D721Med (cell line): ENCODE measurements at regions not wholly inside any gene's neighbourhood (a gene's known extent, or its start where the extent isn't known, plus 50 kb on each side); places are given as distances from the start of the nearest gene placed in this dataset.
"Not testable (repeated sequence)": the region's sequence is repeated elsewhere in the genome, so short reads cannot be mapped to it uniquely, and the experiment has no call there.

ENCODE experiments used
- DNase-seq: peaks from one replicate; pipeline ENCODE4 v3.0.0; 2011; ENCODE audit warnings: low spot score; ENCODE audit not compliant: insufficient read length
- FAIRE-seq: peaks from 2 replicates; lab custom pipeline; 2011; peaks lifted over from hg19 to GRCh38; lab: Jason Lieb, UNC
- TF ChIP-seq, protein P1 (sequence below): IDR thresholded peaks from 2 replicates; pipeline ENCODE4 v1.5.1; 2012; ENCODE audit warnings: mild to moderate bottlenecking, control low read depth; ENCODE audit not compliant: insufficient read depth; ENCODE audit errors: missing control alignments

DNA sequence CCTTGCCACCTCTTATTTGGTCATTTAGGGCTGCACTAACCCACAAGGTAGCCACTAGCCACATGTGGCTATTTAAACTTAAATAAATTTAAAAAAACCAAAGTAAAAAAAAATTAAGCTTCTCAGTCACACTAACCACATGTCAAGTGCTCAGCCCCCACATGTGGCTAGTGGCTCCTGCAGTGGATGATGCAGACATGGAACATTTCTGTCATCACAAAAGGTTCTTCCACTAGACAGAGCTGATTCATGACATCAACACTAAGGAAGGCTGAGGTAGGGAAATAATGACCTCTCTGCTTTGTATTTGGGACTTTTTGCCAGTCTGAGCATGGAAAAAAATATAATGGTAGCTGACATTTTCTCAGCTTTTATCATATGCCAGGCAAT is 173.0 kb upstream of the FERMT1 start:
- DNase-seq = no peak
- FAIRE-seq = no peak
- TF ChIP-seq, protein P1, sequence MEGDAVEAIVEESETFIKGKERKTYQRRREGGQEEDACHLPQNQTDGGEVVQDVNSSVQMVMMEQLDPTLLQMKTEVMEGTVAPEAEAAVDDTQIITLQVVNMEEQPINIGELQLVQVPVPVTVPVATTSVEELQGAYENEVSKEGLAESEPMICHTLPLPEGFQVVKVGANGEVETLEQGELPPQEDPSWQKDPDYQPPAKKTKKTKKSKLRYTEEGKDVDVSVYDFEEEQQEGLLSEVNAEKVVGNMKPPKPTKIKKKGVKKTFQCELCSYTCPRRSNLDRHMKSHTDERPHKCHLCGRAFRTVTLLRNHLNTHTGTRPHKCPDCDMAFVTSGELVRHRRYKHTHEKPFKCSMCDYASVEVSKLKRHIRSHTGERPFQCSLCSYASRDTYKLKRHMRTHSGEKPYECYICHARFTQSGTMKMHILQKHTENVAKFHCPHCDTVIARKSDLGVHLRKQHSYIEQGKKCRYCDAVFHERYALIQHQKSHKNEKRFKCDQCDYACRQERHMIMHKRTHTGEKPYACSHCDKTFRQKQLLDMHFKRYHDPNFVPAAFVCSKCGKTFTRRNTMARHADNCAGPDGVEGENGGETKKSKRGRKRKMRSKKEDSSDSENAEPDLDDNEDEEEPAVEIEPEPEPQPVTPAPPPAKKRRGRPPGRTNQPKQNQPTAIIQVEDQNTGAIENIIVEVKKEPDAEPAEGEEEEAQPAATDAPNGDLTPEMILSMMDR = no peak

DNA sequence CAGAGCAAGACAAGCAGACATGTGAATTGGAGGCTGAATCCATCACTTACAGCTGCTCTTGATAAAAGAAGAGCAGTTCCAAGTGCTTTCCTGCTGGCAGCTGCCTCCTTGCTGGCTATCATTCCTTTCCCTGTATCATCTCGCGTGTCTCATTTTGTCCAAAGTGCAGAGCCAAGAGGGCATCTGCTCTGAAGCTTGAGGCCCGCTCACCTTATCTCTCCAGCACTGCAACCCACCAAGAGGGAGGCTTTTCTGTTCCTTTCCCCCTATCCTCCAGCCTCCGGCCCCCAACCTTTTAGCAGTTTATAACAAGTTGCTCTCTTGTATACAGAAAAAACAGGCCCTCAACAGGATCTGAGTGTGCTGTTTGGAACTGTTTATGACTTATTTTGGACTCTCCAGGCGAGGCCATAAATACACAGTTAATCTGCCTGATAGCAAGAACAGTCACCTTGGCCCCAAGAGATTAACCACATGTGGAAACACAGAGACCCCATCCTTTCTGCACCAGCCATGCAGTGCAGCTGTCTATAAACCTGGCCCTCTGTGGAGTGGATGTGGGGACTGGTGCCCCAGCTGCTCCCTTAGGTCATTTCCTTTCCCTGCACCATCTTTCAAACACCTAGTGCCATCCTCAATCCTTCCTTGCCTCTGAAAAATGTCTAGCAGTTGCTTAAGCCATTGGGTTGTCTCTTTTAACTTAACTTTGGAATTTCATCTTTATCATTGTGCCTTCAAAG is 172.5 kb upstream of the FERMT1 start:
- FAIRE-seq = no peak
- TF ChIP-seq, protein P1 = no peak
- no peak for DNase-seq

DNA sequence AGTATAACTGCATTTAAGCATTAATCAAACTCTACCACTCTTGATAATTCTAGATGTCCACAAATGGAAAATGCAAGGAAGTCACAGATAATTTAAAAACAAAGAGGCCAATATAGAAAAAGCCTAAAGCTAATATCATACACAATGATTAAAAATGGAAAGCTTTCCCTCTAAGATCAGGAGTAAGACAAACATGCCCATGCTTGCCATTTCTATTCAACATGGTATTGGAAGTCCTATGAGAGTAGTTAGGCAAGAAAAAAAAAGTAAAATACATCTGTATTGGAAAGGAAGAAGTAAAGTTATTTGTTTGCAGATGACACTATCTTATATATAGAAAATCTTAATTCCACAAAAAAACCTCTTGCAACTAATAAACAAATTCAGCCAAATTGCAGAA is 164.6 kb upstream of the FERMT1 start:
- TF ChIP-seq, protein P1 = no peak
- no peak for FAIRE-seq
- no peak for DNase-seq

DNA sequence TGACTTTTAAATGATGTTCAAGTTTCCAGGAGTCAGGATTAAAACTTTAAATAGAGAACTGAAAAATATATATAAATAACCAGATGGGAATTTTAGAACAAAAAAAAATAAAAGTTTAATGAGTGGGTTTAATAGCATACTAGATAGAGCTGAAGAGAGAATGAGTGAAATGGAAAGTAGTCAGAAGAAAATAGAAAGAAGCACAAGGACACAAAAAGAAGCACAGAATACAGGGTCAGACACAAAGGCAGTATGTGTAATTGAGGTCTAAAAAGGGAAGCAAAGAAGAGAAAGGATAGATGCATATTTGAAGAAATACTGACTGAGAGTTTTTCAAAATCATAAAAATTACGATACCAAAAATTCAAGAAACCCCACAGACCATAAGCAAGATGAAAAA is 159.8 kb upstream of the FERMT1 start:
- DNase-seq (no peak), FAIRE-seq (no peak)
- TF ChIP-seq, protein P1 = no peak

DNA sequence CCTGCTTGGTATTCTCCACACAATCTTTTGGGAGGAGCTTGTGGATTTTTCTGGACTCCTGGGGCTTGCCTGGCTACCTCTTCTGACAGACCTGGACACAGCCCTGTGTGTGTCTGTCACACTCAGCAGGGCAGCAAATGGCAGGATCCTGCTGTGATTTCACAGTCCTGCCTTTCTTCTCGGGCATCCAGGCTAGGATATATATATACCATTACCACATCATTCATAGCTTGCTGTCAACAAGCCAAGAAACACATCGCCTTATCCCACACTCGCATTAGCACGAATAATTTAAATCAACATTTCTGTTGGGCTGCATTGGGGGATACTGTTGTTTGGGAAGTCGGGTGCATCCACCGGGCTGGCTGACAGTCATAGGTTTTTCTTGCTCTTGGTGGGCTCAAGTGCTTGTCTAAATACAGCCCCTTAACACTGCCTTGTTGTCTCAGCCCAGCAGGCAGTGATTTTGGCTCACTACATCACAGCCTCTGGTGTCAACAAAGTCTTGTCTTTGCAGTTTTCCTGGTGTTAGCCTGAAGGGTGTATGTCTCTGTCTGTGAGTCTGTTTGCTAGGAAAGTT is 154.9 kb upstream of the FERMT1 start:
- TF ChIP-seq, protein P1 = no peak
- FAIRE-seq (no peak), DNase-seq (no peak)

DNA sequence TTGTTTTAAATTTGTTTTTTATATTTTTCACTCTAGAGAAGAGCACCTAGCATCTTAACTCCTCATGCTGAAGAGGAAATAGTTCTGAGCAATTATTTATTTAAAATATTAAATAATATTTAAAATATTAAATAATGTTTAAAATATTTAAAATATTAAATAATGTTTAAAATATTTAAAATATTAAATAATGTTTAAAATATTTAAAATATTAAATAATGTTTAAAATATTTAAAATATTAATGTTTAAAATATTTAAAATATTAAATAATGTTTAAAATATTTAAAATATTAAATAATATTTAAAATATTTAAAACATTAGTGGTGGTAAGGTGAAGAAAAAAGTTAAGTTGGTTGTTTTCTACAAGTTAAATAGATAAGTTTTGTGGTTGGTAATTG is 147.6 kb upstream of the FERMT1 start:
- not testable (repeated sequence) for DNase-seq, FAIRE-seq

DNA sequence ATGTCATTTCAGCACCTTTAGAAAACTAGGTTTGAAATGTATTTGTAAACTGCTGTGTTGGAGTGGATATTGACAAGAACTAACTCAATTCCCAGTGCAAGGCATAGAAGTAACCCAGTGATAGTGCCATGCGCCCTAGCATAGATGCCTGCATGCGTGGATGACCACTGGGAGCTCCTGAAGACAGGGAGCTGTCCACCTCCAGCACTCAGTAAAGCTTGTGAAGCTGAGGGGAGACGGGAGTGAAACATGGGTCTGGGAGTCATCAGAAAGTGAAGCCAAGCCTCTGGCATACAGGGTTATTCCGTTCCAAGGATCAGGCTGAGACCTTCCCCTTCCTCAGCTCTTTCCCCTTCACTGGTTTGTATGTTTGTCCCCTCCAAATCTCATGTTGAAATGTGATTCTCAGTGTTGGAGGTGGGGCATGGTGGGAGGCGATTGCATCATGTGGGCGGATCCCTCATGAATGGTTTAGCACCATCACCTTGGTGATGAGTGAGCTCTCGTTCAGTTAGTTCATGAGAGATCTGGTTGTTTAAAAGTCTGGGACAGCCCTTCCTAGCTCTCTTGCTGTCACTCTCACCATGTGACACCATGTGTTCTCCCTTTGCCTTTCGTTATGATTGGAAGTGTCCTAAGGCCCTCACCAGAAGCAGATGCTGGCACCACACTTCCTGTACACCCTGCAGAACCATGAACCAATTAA is 146.5 kb upstream of the FERMT1 start:
- TF ChIP-seq, protein P1 = no peak
- no peak for DNase-seq
- no peak for FAIRE-seq
